NT2/D1 (cell line): ENCODE measurements at regions not wholly inside any gene's neighbourhood (a gene's known extent, or its start where the extent isn't known, plus 50 kb on each side); places are given as distances from the start of the nearest gene placed in this dataset.

Experiments
- SUZ12 ChIP-seq: IDR thresholded peaks from 2 replicates; pipeline ENCODE4 v1.6.1; 2011; ENCODE audit not compliant: insufficient read length, insufficient read depth; ENCODE audit errors: extremely low read depth
- ZNF274 ChIP-seq: IDR thresholded peaks from 2 replicates; pipeline ENCODE4 v1.6.1; 2011; ENCODE audit warnings: mild to moderate bottlenecking, low read depth, low read length

- TF ChIP-seq SUZ12 (no peak), ZNF274 (no peak)
Observed at GRCh38 chr7:132641238-132641637, 65.0 kb upstream of the PLXNA4 start.
